ENCODE measurements at regions not wholly inside any gene's neighbourhood (a gene's known extent, or its start where the extent isn't known, plus 50 kb on each side); places are given as distances from the start of the nearest gene placed in this dataset.
"Not testable (repeated sequence)": the region's sequence is repeated elsewhere in the genome, so short reads cannot be mapped to it uniquely, and the experiment has no call there.

DNA sequence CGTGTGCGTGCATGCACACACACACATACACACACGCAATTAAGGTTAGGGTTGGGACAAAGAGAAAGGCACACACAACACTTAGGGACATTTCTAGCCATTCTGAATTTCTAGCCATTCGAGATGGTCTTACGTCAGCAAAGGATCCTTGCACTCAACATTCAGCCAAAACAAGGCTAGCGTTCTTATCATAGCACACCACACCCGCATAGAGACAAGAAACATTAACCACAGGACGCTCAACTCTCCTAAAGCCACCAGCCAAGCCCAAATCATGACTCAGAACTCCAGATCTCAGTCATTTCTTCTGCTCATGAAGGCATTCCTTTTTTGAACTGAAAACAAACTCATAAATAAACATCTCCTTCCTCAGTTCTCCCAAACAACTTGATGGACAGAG lies 106.8 kb downstream of the LMO4 start:
- no peaks in the 10 kb centered on the region for H3K36me3 ChIP-seq
- in situ Hi-C loops (cut with MboI; ENCODE audit: low pct_ligation_motif_present in 1 of 4, low pct_unique_long_range_greater_than_20kb in 1 of 4, low sequenced_read_pairs in 3 of 4) = no loop called here
- no peaks in the 10 kb centered on the region for H3K4me1 ChIP-seq
- no peak for TF ChIP-seq POLR2AphosphoS5 (IDR thresholded peaks at IDR 0.05)
- no peak for TF ChIP-seq EP300 (IDR thresholded peaks at IDR 0.05; ENCODE audit: low read depth)
- TF ChIP-seq, protein P1, sequence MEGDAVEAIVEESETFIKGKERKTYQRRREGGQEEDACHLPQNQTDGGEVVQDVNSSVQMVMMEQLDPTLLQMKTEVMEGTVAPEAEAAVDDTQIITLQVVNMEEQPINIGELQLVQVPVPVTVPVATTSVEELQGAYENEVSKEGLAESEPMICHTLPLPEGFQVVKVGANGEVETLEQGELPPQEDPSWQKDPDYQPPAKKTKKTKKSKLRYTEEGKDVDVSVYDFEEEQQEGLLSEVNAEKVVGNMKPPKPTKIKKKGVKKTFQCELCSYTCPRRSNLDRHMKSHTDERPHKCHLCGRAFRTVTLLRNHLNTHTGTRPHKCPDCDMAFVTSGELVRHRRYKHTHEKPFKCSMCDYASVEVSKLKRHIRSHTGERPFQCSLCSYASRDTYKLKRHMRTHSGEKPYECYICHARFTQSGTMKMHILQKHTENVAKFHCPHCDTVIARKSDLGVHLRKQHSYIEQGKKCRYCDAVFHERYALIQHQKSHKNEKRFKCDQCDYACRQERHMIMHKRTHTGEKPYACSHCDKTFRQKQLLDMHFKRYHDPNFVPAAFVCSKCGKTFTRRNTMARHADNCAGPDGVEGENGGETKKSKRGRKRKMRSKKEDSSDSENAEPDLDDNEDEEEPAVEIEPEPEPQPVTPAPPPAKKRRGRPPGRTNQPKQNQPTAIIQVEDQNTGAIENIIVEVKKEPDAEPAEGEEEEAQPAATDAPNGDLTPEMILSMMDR (IDR thresholded peaks at IDR 0.05) = no peak
- no peak for TF ChIP-seq POLR2A (IDR thresholded peaks at IDR 0.05)
- WGBS, 2 donors (ENCODE audit: low coverage in 1 of 2) = 76 to 79% methylated on average over 7 to 8 of the region's 8 CpGs
- intact Hi-C loops (cut with DNase I; ENCODE audit: low total_unique reads) = no loop called here
- no peak overlapping the region for H3K4me3 ChIP-seq
- no peak overlapping the region for H3K27ac ChIP-seq
- no peaks in the 10 kb centered on the region for H3K27me3 ChIP-seq
- no peak for DNase-seq
- H3K9me3 ChIP-seq = no peaks in the 10 kb centered on the region

DNA sequence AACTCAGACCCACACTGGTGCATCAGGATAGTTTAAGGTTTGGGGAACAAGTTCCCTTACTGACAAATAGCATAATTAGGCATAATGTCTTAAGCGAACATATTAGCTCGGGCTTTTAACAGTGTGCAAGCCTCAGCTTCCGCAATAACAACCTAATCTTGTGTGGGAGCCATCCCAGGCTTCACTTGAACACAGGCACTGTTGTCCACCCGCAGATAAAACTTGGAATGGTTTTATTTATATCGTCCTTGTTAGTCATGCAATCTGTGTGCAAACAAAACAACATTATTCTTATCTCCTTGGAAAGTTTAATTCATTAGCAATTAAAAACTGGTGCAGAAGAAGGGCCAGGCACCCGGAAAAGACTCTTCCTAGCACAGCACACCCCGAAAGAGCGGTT lies 107.4 kb downstream of the LMO4 start:
- 85% methylated on average over 2 to 8 of the region's 8 CpGs for WGBS, 2 donors (ENCODE audit: low coverage in 1 of 2)
- in situ Hi-C loops (cut with MboI; ENCODE audit: low pct_ligation_motif_present in 1 of 4, low pct_unique_long_range_greater_than_20kb in 1 of 4, low sequenced_read_pairs in 3 of 4) = not testable (repeated sequence)

GRCh38 chr1:87436534-87436933 lies 107.9 kb downstream of the LMO4 start:
- DNase-seq = no peak
- no peaks in the 10 kb centered on the region for H3K27me3 ChIP-seq
- H3K9me3 ChIP-seq = no peaks in the 10 kb centered on the region
- no peaks in the 10 kb centered on the region for H3K4me1 ChIP-seq
- 84 to 88% methylated on average over 3 to 4 of the region's 4 CpGs for WGBS, 2 donors (ENCODE audit: low coverage in 1 of 2)
- no peak overlapping the region for H3K4me3 ChIP-seq
- intact Hi-C loops (cut with DNase I; ENCODE audit: low total_unique reads) (no loop called here), in situ Hi-C loops (cut with MboI; ENCODE audit: low pct_ligation_motif_present in 1 of 4, low pct_unique_long_range_greater_than_20kb in 1 of 4, low sequenced_read_pairs in 3 of 4) (no loop called here)
- no peaks in the 10 kb centered on the region for H3K36me3 ChIP-seq
- H3K27ac ChIP-seq = no peak overlapping the region
- TF ChIP-seq, protein P1 (IDR thresholded peaks at IDR 0.05) = no peak
- TF ChIP-seq POLR2AphosphoS5 (IDR thresholded peaks at IDR 0.05) (no peak), POLR2A (IDR thresholded peaks at IDR 0.05) (no peak), EP300 (IDR thresholded peaks at IDR 0.05; ENCODE audit: low read depth) (no peak)

More for the DNA sequence above, 107.4 kb downstream of the LMO4 start:
- H3K27ac ChIP-seq; H3K9me3 ChIP-seq; H3K4me3 ChIP-seq; DNase-seq; H3K36me3 ChIP-seq; H3K4me1 ChIP-seq; H3K27me3 ChIP-seq; intact Hi-C loops (cut with DNase I; ENCODE audit: low total_unique reads): not testable (repeated sequence)

DNA sequence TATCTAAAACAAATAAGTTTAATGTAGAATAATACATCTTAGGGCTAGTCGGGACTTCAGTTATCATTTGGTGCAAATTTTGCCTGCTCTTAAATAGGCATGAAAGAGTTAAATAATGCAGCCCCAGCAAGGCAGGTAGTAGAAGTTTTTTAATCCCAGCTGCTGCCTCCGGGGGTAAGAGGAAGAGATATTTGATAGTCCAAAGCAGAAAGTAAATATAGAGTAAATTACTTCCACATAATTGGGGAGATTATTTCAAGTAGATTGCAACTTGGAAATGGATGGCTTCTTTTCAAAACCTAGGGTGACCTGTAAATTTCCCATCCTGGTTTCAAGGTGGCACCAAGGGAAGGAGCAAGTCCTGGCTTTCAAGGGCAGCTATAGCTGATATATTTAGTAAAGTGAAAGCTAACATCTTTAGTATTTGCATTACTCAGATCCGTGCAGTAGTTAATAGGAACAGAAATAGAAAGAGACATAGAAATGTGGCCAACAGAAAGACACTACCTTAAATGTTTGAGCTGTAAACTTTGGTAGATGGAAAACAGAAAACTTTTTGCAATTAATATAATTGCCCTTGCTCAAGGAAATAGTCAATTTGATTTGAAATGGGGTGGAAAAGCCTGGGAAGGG lies 109.1 kb downstream of the LMO4 start:
- no peaks in the 10 kb centered on the region for H3K27me3 ChIP-seq
- H3K4me1 ChIP-seq = no peaks in the 10 kb centered on the region
- H3K4me3 ChIP-seq = no peak overlapping the region
- intact Hi-C loops (cut with DNase I; ENCODE audit: low total_unique reads) (no loop called here), in situ Hi-C loops (cut with MboI; ENCODE audit: low pct_ligation_motif_present in 1 of 4, low pct_unique_long_range_greater_than_20kb in 1 of 4, low sequenced_read_pairs in 3 of 4) (no loop called here)
- no peak overlapping the region for H3K27ac ChIP-seq
- TF ChIP-seq POLR2AphosphoS5 (IDR thresholded peaks at IDR 0.05) (no peak), POLR2A (IDR thresholded peaks at IDR 0.05) (no peak), EP300 (IDR thresholded peaks at IDR 0.05; ENCODE audit: low read depth) (no peak)
- TF ChIP-seq, protein P1 (IDR thresholded peaks at IDR 0.05) = no peak
- H3K9me3 ChIP-seq = no peaks in the 10 kb centered on the region
- WGBS, 2 donors (ENCODE audit: low coverage in 1 of 2) = 52 to 53% methylated on average over 3 of the region's 3 CpGs
- H3K36me3 ChIP-seq = no peaks in the 10 kb centered on the region
- no peak for DNase-seq

DNA sequence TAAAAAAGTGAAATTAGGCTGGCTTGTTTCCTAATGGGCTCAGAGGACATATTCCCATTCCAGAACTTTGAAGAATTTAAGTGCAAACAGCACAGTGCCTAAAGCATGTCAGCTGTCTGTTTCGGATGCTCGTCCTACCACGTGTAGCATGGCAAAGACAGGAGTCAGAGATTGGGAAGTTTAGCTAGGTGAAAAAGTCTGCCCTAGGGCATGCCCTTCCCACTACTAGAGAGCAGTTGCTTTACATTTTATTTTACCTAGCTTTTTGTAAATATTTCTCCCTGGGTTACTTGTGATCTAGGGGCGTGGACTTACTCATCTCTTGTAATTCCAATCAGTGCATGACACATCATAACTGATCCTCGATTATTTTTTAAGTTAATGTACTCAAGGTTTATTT lies 111.1 kb downstream of the LMO4 start:
- no peaks in the 10 kb centered on the region for H3K36me3 ChIP-seq
- TF ChIP-seq POLR2AphosphoS5 (IDR thresholded peaks at IDR 0.05) (no peak), EP300 (IDR thresholded peaks at IDR 0.05; ENCODE audit: low read depth) (no peak), POLR2A (IDR thresholded peaks at IDR 0.05) (no peak)
- TF ChIP-seq, protein P1 (IDR thresholded peaks at IDR 0.05) = no peak
- H3K4me3 ChIP-seq = no peak overlapping the region
- peaks cover 0 to 3% of the 10 kb centered on the region in 2 donors for H3K9me3 ChIP-seq
- intact Hi-C loops (cut with DNase I; ENCODE audit: low total_unique reads) = no loop called here
- in situ Hi-C loops (cut with MboI; ENCODE audit: low pct_ligation_motif_present in 1 of 4, low pct_unique_long_range_greater_than_20kb in 1 of 4, low sequenced_read_pairs in 3 of 4) = no loop called here
- whole genome bisulfite sequencing, 2 donors (ENCODE audit: low coverage in 1 of 2) = 83 to 87% methylated on average over 2 to 5 of the region's 5 CpGs
- no peaks in the 10 kb centered on the region for H3K27me3 ChIP-seq
- DNase-seq = no peak
- H3K27ac ChIP-seq = no peak overlapping the region
- H3K4me1 ChIP-seq = no peaks in the 10 kb centered on the region
